ENCODE measurements at regions not wholly inside any gene's neighbourhood (a gene's known extent, or its start where the extent isn't known, plus 50 kb on each side); places are given as distances from the start of the nearest gene placed in this dataset.
"Not testable (repeated sequence)": the region's sequence is repeated elsewhere in the genome, so short reads cannot be mapped to it uniquely, and the experiment has no call there.

DNA sequence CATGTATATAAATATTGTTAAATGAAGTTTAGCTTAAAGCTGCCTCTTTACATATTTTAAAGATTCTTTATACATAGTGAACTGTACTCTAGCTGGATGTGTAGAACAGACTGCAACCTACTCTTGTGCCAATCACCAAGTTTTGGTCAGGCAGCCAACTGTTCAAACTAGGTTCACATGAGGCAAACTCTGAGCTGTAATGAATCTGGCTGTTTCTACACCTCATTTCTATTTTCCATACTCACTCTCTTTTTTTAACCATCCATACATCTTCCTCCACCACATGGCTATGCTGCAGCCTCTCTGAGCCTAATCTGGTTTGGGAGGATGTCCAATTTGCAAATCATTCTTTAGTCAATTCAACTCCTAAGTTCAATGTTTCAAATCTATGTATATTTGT, 974.8 kb downstream of the CNTNAP5 start:
- no peak for DNase-seq (ENCODE audit: extremely low spot score in 2 of 2)
- Histone ChIP-seq H3K36me3 (no peaks in the 10 kb centered on the region), H3K4me3 (no peak overlapping the region), H3K4me1 (no peaks in the 10 kb centered on the region), H3K9me3 (no peaks in the 10 kb centered on the region), H3K27ac (no peak overlapping the region), H3K27me3 (no peaks in the 10 kb centered on the region)
- intact Hi-C loops (cut with DNase I) = no loop called here
- TF ChIP-seq POLR2A (IDR thresholded peaks at IDR 0.05) (no peak), POLR2AphosphoS5 (IDR thresholded peaks at IDR 0.05; ENCODE audit: insufficient read depth in 1 of 2, low read depth in 1 of 2) (no peak), CTCF (IDR thresholded peaks at IDR 0.05) (no peak)

GRCh38 chr2:125004106-125004800, 979.2 kb downstream of the CNTNAP5 start:
- Histone ChIP-seq H3K27me3 (no peaks in the 10 kb centered on the region), H3K4me3 (no peak overlapping the region), H3K36me3 (no peaks in the 10 kb centered on the region), H3K4me1 (no peaks in the 10 kb centered on the region), H3K27ac (no peak overlapping the region), H3K9me3 (no peaks in the 10 kb centered on the region)
- DNase-seq (ENCODE audit: extremely low spot score in 2 of 2) = no peak
- TF ChIP-seq POLR2AphosphoS5 (IDR thresholded peaks at IDR 0.05; ENCODE audit: insufficient read depth in 1 of 2, low read depth in 1 of 2) = no peak
- TF ChIP-seq POLR2A (IDR thresholded peaks at IDR 0.05) = no peak
- no peak for TF ChIP-seq CTCF (IDR thresholded peaks at IDR 0.05)
- intact Hi-C loops (cut with DNase I) = no loop called here

DNA sequence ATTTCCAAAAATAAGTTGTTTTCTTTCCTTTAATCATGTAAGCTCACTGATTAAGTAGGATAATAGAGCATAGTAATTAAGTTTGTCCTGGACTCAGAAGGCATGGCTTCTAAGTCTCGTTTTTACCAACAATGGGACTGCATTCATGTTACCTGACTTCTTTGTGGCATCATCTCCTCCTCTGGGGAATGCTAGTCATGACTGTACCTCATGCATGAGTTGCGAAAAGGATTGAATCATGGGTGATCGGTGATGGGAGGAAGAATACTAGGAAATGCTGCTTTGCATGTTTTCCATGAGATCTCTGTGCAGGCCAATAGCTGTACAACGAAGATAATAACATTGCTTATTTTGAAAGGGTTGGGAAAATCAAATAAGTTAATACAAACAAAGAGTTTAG, 981.6 kb downstream of the CNTNAP5 start:
- Histone ChIP-seq H3K27ac (no peak overlapping the region), H3K36me3 (no peaks in the 10 kb centered on the region), H3K4me1 (no peaks in the 10 kb centered on the region), H3K27me3 (no peaks in the 10 kb centered on the region), H3K4me3 (no peak overlapping the region), H3K9me3 (no peaks in the 10 kb centered on the region)
- TF ChIP-seq CTCF (IDR thresholded peaks at IDR 0.05) (no peak), POLR2A (IDR thresholded peaks at IDR 0.05) (no peak), POLR2AphosphoS5 (IDR thresholded peaks at IDR 0.05; ENCODE audit: insufficient read depth in 1 of 2, low read depth in 1 of 2) (no peak)
- intact Hi-C loops (cut with DNase I) = no loop called here
- DNase-seq (ENCODE audit: extremely low spot score in 2 of 2) = no peak

DNA sequence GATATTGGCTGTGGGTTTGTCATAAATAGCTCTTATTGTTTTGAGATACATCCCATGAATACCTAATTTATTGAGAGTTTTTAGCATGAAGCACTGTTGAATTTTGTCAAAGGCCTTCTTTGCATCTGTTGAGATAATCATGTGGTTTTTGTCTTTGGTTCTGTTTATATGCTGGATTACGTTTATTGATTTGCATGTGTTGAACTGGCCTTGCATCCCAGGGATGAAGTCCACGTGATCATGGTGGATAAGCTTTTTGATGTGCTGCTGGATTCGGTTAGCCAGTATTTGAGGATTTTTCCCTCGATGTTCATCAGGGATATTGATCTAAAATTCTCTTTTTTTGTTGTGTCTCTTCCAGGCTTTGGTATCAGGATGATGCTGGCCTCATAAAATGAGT, 1003.6 kb downstream of the CNTNAP5 start:
- H3K36me3 ChIP-seq; H3K4me1 ChIP-seq; H3K9me3 ChIP-seq; H3K4me3 ChIP-seq; H3K27ac ChIP-seq; H3K27me3 ChIP-seq; DNase-seq (ENCODE audit: extremely low spot score in 2 of 2); intact Hi-C loops (cut with DNase I): not testable (repeated sequence)

DNA sequence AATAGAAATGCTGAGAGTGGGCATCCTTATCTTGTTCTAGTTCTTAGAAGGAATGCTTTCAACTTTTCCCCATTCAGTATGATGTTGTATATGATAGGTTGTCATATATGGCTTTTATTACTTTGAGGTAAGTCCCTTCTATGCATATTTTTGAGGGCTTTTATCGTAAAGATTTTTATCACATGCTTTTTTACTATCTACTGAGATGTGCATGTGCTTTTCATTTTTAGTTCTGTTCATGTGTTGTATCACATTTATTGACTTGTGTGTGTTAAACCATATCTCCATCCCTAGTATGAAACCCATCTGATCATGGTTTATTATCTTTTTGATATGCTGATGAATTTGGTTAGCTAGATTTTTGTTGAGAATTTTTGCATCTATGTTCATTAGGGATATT, 1008.8 kb downstream of the CNTNAP5 start:
- H3K27ac ChIP-seq = no peak overlapping the region
- intact Hi-C loops (cut with DNase I) = no loop called here
- H3K27me3 ChIP-seq = no peaks in the 10 kb centered on the region
- H3K4me3 ChIP-seq = no peak overlapping the region
- H3K9me3 ChIP-seq = no peaks in the 10 kb centered on the region
- TF ChIP-seq POLR2AphosphoS5 (IDR thresholded peaks at IDR 0.05; ENCODE audit: insufficient read depth in 1 of 2, low read depth in 1 of 2) (no peak), POLR2A (IDR thresholded peaks at IDR 0.05) (no peak), CTCF (IDR thresholded peaks at IDR 0.05) (no peak)
- H3K36me3 ChIP-seq = no peaks in the 10 kb centered on the region
- DNase-seq (ENCODE audit: extremely low spot score in 2 of 2) = no peak
- no peaks in the 10 kb centered on the region for H3K4me1 ChIP-seq
